Kidney epithelial cell (primary cell): ENCODE measurements at regions not wholly inside any gene's neighbourhood (a gene's known extent, or its start where the extent isn't known, plus 50 kb on each side); places are given as distances from the start of the nearest gene placed in this dataset.

Source experiments
- DNase-seq: peaks from one replicate; pipeline ENCODE4 v3.0.0-alpha.2; 2010; ENCODE audit warnings: low read depth
- H3K27me3 ChIP-seq: 2 replicates; pipeline ENCODE4 v1.6.0; 2011; ENCODE audit warnings: low read length; ENCODE audit not compliant: control insufficient read depth, insufficient read depth
- H3K36me3 ChIP-seq: 2 replicates; pipeline ENCODE4 v1.5.1; 2011; ENCODE audit warnings: low read length; ENCODE audit not compliant: control insufficient read depth, insufficient read depth
- H3K4me3 ChIP-seq: 2 replicates; pipeline ENCODE4 v1.5.1; 2011; ENCODE audit warnings: low read depth, mild to moderate bottlenecking, control low read depth, low read length
- TF ChIP-seq, protein P1 (sequence below): IDR thresholded peaks from 2 replicates; pipeline ENCODE4 v1.5.1; 2011; ENCODE audit warnings: mild to moderate bottlenecking, moderate library complexity, low read length, control low read depth, inconsistent platforms; ENCODE audit not compliant: insufficient read depth, poor library complexity, severe bottlenecking

DNA sequence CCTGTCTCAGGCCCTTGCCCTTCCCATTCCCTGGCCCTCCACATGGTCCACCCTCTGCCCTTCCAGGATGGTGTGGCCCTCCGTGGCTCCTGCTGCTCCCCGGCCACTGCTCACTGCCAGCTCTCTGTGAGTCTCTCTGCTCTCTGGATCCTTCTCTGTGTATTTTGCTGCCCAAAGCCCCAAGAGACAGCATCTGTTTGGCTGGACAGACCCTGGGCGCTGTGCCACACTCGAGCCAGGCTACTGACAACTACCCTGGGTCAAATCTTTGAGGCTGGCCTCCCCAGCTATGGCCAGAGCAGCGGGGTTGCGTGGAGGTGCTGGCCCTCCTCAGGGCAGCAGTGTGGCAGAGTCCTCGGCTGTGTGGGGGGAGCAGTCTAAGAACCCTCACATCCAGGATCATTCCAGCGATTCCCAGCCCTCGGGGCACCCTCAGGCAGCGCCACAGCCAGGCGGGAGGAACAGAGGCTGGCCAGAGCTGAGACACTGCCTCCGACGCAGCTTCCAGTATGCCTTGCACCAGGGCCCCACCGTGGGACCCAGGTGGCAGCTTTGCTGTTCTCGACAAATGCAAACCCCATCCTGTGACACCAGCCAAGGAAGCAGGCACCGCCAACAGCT is 139.4 kb upstream of the GLI2 start:
- Histone ChIP-seq H3K4me3 (no peak overlapping the region), H3K27me3 (peaks cover 15% of the 10 kb centered on the region), H3K36me3 (no peaks in the 10 kb centered on the region)
- no peak for DNase-seq
- TF ChIP-seq, protein P1, sequence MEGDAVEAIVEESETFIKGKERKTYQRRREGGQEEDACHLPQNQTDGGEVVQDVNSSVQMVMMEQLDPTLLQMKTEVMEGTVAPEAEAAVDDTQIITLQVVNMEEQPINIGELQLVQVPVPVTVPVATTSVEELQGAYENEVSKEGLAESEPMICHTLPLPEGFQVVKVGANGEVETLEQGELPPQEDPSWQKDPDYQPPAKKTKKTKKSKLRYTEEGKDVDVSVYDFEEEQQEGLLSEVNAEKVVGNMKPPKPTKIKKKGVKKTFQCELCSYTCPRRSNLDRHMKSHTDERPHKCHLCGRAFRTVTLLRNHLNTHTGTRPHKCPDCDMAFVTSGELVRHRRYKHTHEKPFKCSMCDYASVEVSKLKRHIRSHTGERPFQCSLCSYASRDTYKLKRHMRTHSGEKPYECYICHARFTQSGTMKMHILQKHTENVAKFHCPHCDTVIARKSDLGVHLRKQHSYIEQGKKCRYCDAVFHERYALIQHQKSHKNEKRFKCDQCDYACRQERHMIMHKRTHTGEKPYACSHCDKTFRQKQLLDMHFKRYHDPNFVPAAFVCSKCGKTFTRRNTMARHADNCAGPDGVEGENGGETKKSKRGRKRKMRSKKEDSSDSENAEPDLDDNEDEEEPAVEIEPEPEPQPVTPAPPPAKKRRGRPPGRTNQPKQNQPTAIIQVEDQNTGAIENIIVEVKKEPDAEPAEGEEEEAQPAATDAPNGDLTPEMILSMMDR: no peak

DNA sequence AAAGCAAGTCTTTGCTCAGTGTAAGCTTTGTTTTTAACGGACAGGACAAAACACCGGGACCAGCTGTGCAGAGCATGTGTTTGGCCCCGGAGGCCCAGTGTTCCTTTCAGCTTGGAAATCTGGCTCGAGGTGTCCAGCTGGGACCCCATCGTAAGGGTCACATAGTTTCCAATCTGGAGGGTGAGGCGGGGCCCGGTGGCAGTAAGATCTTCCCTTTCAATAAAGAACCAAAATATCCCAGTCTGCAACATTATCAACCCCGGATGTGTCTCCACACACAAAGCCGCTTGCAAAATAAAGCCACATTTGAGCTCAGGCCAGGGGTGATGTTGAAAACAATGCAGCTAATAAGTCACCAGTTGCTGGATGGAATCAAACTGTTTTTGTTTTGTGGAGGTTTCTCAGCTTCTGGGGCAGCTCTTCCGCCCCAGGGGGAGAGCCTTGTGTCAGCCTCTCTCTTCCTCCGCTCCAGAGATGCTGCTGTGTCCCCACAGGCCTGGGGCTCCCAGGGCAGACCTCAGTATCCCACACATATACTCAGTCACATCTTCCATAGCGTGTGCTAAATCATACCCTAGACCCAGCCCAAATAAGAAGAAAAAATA is 138.6 kb upstream of the GLI2 start:
- H3K27me3 ChIP-seq: peaks cover 15% of the 10 kb centered on the region
- DNase-seq: no peak

DNA sequence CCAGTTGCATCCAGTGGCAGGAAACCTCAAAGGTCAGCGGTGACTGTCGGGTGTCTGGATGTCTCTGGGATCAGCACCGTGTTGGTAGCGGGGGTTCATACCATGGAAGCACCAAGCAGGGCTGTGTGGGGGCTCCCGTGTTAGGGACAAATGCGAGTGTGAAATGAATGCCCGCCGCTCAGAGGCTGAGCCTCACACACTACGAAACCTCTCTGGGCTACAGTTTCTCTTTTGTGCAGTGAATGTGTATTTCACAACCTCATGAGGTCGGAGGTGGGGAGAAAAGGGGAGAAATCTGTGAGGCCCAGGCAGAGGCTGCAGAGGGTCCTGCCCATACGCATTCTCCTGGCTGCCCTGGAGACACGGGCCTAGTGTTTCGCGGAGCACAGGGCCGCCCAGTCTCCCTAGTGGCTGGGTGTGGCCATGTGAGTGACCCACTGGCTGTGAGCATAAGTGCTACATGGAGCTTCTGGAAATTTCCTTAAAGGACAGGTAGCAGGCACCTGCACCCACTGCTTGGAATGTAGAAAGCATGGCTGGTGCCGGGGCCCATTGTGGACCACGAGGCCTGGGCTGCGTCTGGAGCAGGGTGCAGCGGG is 138.0 kb upstream of the GLI2 start:
- H3K4me3 ChIP-seq: no peak overlapping the region
- no peaks in the 10 kb centered on the region for H3K36me3 ChIP-seq
- H3K27me3 ChIP-seq: peaks cover 15% of the 10 kb centered on the region
- TF ChIP-seq, protein P1: no peak
- no peak for DNase-seq

More for the DNA sequence above, 138.6 kb upstream of the GLI2 start:
- Histone ChIP-seq H3K36me3 (no peaks in the 10 kb centered on the region), H3K4me3 (no peak overlapping the region)
- TF ChIP-seq, protein P1: no peak

DNA sequence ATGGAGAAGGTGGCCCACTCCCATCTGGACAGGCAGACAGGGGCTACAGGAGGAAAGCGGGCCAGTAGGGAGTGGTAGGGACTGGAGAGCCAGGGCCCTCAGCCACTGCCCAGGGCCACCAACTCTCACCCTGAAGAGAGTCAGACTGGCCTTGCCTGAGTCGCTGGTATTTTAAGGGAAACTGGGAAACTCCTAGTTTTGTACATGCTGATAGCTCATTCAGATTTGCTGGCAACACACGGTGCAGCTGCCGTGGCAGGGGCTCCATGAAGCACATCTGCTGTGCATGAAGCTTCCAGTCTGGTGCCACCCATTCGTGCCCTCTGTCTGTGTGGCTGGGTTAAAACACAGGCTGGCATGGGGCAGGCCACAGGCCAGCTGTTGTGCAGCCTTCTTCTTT is 137.3 kb upstream of the GLI2 start:
- H3K27me3 ChIP-seq: peaks cover 15% of the 10 kb centered on the region
- TF ChIP-seq, protein P1: no peak
- H3K36me3 ChIP-seq: no peaks in the 10 kb centered on the region
- DNase-seq: no peak
- no peak overlapping the region for H3K4me3 ChIP-seq

DNA sequence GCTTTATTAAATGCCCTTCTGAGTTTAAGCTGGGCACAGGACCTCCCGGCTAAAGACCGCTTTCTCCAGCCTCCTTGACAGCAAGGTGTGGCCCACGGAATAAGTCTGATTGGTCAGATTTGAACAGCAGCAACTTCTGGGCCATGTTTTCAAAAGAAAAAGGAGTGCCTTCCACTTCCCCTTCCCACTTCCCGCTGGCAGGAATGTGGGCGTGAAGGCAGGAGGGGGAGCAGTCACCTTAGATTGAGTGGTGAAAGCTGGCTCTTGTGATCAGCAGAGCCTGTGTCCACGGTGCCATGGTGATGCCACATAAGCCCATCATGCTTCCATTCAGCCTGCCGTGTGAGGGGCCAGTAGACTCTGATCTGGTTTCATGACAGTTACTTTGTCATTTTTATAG is 136.6 kb upstream of the GLI2 start:
- Histone ChIP-seq H3K27me3 (peaks cover 16% of the 10 kb centered on the region), H3K36me3 (no peaks in the 10 kb centered on the region), H3K4me3 (no peak overlapping the region)
- no peak for DNase-seq
- TF ChIP-seq, protein P1: no peak
